ENCODE measurements at regions not wholly inside any gene's neighbourhood (a gene's known extent, or its start where the extent isn't known, plus 50 kb on each side); places are given as distances from the start of the nearest gene placed in this dataset.

GRCh38 chr20:3309226-3309625 lies 70.2 kb upstream of the SLC4A11 start:
- no peak overlapping the region for H3K4me3 ChIP-seq (ENCODE audit: low read length)
- H3K36me3 ChIP-seq (ENCODE audit: insufficient read depth, low read length) = peaks cover 75% of the 10 kb centered on the region
- no peaks in the 10 kb centered on the region for H3K27me3 ChIP-seq (ENCODE audit: control insufficient read depth, insufficient read depth, low read length)
- no peaks in the 10 kb centered on the region for H3K9me3 ChIP-seq (replicated peaks; ENCODE audit: low read length)
- H3K4me1 ChIP-seq (ENCODE audit: control insufficient read depth, insufficient read depth, low read length) = peaks cover 17% of the 10 kb centered on the region
- H3K4me2 ChIP-seq (ENCODE audit: low read length) = no peak overlapping the region
- no peak overlapping the region for H3K9ac ChIP-seq (ENCODE audit: low read depth, low read length)

GRCh38 chr20:3307725-3308124 lies 68.7 kb upstream of the SLC4A11 start:
- H3K4me1 ChIP-seq (ENCODE audit: control insufficient read depth, insufficient read depth, low read length) = peaks cover 2% of the 10 kb centered on the region
- H3K27me3 ChIP-seq (ENCODE audit: control insufficient read depth, insufficient read depth, low read length) = no peaks in the 10 kb centered on the region
- no peak overlapping the region for H3K4me2 ChIP-seq (ENCODE audit: low read length)
- H3K4me3 ChIP-seq (ENCODE audit: low read length) = no peak overlapping the region
- H3K36me3 ChIP-seq (ENCODE audit: insufficient read depth, low read length) = peaks cover 75% of the 10 kb centered on the region
- no peak overlapping the region for H3K9ac ChIP-seq (ENCODE audit: low read depth, low read length)
- H3K9me3 ChIP-seq (replicated peaks; ENCODE audit: low read length) = no peaks in the 10 kb centered on the region

- Histone ChIP-seq H3K36me3 (ENCODE audit: insufficient read depth, low read length) (peaks cover 76% of the 10 kb centered on the region), H3K4me1 (ENCODE audit: control insufficient read depth, insufficient read depth, low read length) (no peaks in the 10 kb centered on the region), H3K27me3 (ENCODE audit: control insufficient read depth, insufficient read depth, low read length) (no peaks in the 10 kb centered on the region), H3K9ac (ENCODE audit: low read depth, low read length) (no peak overlapping the region), H3K9me3 (replicated peaks; ENCODE audit: low read length) (no peaks in the 10 kb centered on the region), H3K4me3 (ENCODE audit: low read length) (no peak overlapping the region), H3K4me2 (ENCODE audit: low read length) (no peak overlapping the region)
These were observed 68.1 kb upstream of the SLC4A11 start for GRCh38 chr20:3307078-3307477.

- no peaks in the 10 kb centered on the region for H3K9me3 ChIP-seq (replicated peaks; ENCODE audit: low read length)
These were observed 67.1 kb upstream of the SLC4A11 start for GRCh38 chr20:3306068-3306467.

GRCh38 chr20:3304456-3304855 lies 65.5 kb upstream of the SLC4A11 start:
- Histone ChIP-seq H3K36me3 (ENCODE audit: insufficient read depth, low read length) (peaks cover 70% of the 10 kb centered on the region), H3K4me3 (ENCODE audit: low read length) (no peak overlapping the region), H3K9me3 (replicated peaks; ENCODE audit: low read length) (no peaks in the 10 kb centered on the region), H3K9ac (ENCODE audit: low read depth, low read length) (no peak overlapping the region), H3K4me1 (ENCODE audit: control insufficient read depth, insufficient read depth, low read length) (no peaks in the 10 kb centered on the region), H3K27me3 (ENCODE audit: control insufficient read depth, insufficient read depth, low read length) (no peaks in the 10 kb centered on the region), H3K4me2 (ENCODE audit: low read length) (no peak overlapping the region)

More at GRCh38 chr20:3306068-3306467, 67.1 kb upstream of the SLC4A11 start:
- H3K27me3 ChIP-seq (ENCODE audit: control insufficient read depth, insufficient read depth, low read length) = no peaks in the 10 kb centered on the region
- H3K4me3 ChIP-seq (ENCODE audit: low read length) = no peak overlapping the region
- peaks cover 74% of the 10 kb centered on the region for H3K36me3 ChIP-seq (ENCODE audit: insufficient read depth, low read length)
- H3K4me2 ChIP-seq (ENCODE audit: low read length) = no peak overlapping the region
- H3K9ac ChIP-seq (ENCODE audit: low read depth, low read length) = no peak overlapping the region
- H3K4me1 ChIP-seq (ENCODE audit: control insufficient read depth, insufficient read depth, low read length) = no peaks in the 10 kb centered on the region

GRCh38 chr20:3297079-3297378 lies 58.0 kb upstream of the SLC4A11 start:
- no peaks in the 10 kb centered on the region for H3K27me3 ChIP-seq (ENCODE audit: control insufficient read depth, insufficient read depth, low read length)
- H3K4me3 ChIP-seq (ENCODE audit: low read length) = no peak overlapping the region
- H3K4me1 ChIP-seq (ENCODE audit: control insufficient read depth, insufficient read depth, low read length) = no peaks in the 10 kb centered on the region
- no peak overlapping the region for H3K4me2 ChIP-seq (ENCODE audit: low read length)
- peaks cover 47% of the 10 kb centered on the region for H3K36me3 ChIP-seq (ENCODE audit: insufficient read depth, low read length)
- H3K9ac ChIP-seq (ENCODE audit: low read depth, low read length) = no peak overlapping the region
- H3K9me3 ChIP-seq (replicated peaks; ENCODE audit: low read length) = no peaks in the 10 kb centered on the region

GRCh38 chr20:3296261-3297078 lies 57.5 kb upstream of the SLC4A11 start:
- no peaks in the 10 kb centered on the region for H3K9me3 ChIP-seq (replicated peaks; ENCODE audit: low read length)
- H3K27me3 ChIP-seq (ENCODE audit: control insufficient read depth, insufficient read depth, low read length) = no peaks in the 10 kb centered on the region
- H3K4me3 ChIP-seq (ENCODE audit: low read length) = no peak overlapping the region
- no peak overlapping the region for H3K4me2 ChIP-seq (ENCODE audit: low read length)
- no peaks in the 10 kb centered on the region for H3K4me1 ChIP-seq (ENCODE audit: control insufficient read depth, insufficient read depth, low read length)
- peaks cover 47% of the 10 kb centered on the region for H3K36me3 ChIP-seq (ENCODE audit: insufficient read depth, low read length)
- H3K9ac ChIP-seq (ENCODE audit: low read depth, low read length) = no peak overlapping the region

All from skeletal muscle satellite cell (primary cell).